Cardiac muscle cell (in vitro differentiated cells and primary cell): ENCODE measurements at regions not wholly inside any gene's neighbourhood (a gene's known extent, or its start where the extent isn't known, plus 50 kb on each side); places are given as distances from the start of the nearest gene placed in this dataset.

Source experiments
- DNase-seq, 2 donors: peaks; one replicate each; pipeline versions ENCODE4 v3.0.0 to v3.0.0-alpha.2; 2010 to 2017; ENCODE audit warnings: low read depth in 1 of 2, low spot score in 1 of 2
- H3K27ac ChIP-seq: fragments of 200-600 bp; sonication (generic); 2 replicates; pipeline ENCODE4 v1.5.1; 2016
- H3K27me3 ChIP-seq: fragments of 200-600 bp; sonication (generic); 2 replicates; pipeline ENCODE4 v1.6.0; 2016; ENCODE audit warnings: control low read depth
- H3K36me3 ChIP-seq: fragments of 200-600 bp; sonication (generic); 2 replicates; pipeline ENCODE4 v1.5.1; 2016; ENCODE audit warnings: control low read depth
- H3K4me1 ChIP-seq: fragments of 200-600 bp; sonication (generic); 2 replicates; pipeline ENCODE4 v1.8.1; 2017; ENCODE audit warnings: low read depth, mild to moderate bottlenecking, mixed run types
- H3K4me3 ChIP-seq: fragments of 200-600 bp; sonication (generic); 2 replicates; pipeline ENCODE4 v1.5.1; 2016; ENCODE audit warnings: mild to moderate bottlenecking
- H3K9me3 ChIP-seq: fragments of 200-600 bp; sonication (generic); 2 replicates; pipeline ENCODE4 v1.5.1; 2017; ENCODE audit warnings: low read depth, mild to moderate bottlenecking, control low read depth
- TF ChIP-seq, protein P1 (sequence below): IDR thresholded peaks from 2 replicates; pipeline ENCODE4 v1.5.1; 2012; ENCODE audit warnings: low read depth, mild to moderate bottlenecking, low read length

DNA sequence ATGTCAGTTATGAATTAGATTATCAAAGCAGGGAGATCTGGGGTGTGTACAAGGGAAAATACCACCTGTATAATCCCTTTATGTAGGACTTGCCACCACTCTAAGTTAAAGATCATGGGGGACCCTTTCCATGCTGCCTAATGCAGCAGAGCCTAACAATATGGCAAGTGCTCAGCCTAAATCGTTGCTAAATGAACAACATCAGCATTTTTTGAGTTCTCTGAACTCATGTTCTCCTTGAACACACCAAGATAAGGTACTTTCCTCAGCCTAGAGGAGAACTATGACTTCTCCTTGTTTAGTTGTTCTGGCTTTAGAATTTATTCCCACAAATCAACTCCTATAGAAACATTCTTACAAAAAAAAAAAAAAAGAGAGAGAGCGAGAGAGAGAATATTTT lies 177.0 kb downstream of the DUSP10 start:
- no peak for DNase-seq
- H3K27me3 ChIP-seq: no peaks in the 10 kb centered on the region
- H3K4me3 ChIP-seq: no peak overlapping the region
- H3K4me1 ChIP-seq: peaks cover 47% of the 10 kb centered on the region
- H3K36me3 ChIP-seq: no peaks in the 10 kb centered on the region
- TF ChIP-seq, protein P1, sequence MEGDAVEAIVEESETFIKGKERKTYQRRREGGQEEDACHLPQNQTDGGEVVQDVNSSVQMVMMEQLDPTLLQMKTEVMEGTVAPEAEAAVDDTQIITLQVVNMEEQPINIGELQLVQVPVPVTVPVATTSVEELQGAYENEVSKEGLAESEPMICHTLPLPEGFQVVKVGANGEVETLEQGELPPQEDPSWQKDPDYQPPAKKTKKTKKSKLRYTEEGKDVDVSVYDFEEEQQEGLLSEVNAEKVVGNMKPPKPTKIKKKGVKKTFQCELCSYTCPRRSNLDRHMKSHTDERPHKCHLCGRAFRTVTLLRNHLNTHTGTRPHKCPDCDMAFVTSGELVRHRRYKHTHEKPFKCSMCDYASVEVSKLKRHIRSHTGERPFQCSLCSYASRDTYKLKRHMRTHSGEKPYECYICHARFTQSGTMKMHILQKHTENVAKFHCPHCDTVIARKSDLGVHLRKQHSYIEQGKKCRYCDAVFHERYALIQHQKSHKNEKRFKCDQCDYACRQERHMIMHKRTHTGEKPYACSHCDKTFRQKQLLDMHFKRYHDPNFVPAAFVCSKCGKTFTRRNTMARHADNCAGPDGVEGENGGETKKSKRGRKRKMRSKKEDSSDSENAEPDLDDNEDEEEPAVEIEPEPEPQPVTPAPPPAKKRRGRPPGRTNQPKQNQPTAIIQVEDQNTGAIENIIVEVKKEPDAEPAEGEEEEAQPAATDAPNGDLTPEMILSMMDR: no peak
- H3K27ac ChIP-seq: peak overlapping the region; percentile 93
- H3K9me3 ChIP-seq: no peaks in the 10 kb centered on the region

DNA sequence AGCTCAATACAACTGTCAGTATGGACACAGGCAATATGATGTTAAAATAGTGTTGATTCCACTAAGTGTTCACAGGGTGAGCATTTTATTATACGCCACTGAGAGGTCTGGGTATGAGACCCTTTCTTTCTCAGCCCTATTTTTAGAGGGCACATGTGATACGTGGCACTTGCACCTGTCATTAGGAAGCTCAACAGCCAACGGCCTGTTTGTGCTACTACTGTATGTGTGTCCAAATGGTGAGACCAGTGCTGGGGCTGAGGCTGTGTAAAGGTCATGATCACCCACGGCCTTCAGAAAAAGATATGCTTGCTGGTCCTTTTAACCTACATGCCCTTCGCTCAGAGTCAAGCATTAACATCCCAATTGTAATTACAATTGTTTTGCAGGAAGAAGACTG lies 176.2 kb downstream of the DUSP10 start:
- DNase-seq: peak in 1 of 2 donors; percentile 91

DNA sequence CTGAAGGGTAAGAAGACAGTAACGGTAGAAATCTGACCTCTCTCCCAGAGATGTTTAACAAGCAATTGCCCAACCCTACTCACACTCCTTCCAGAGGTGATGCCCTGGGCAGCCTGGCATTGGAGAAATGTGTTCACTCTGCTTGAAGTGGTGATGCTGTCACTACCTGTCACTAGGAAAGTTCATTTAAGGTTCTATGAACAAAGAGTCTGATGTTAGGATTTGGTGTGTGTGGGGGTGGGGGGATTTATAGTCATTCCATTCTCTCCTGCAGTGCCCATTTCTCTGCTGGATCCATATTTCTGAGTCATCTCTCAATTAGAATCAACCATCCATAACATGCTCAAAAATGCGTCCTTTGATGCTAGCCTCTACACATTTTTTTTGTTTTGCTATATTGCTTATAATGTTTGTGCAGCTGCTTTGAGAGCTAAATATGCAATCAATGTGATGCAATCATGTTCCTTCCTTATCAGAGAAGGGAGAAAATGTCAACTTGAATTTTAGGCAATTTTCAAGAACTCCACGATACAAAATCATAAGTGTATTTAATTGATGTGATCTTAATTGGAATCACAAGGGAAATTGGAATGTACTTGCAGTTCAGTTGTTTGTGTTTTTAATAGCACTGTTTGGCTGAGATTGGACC lies 173.9 kb downstream of the DUSP10 start:
- H3K36me3 ChIP-seq: no peaks in the 10 kb centered on the region
- H3K4me3 ChIP-seq: no peak overlapping the region
- H3K9me3 ChIP-seq: no peaks in the 10 kb centered on the region
- H3K27ac ChIP-seq: no peak overlapping the region
- H3K4me1 ChIP-seq: peaks cover 37% of the 10 kb centered on the region
- no peak for DNase-seq
- TF ChIP-seq, protein P1: no peak
- H3K27me3 ChIP-seq: no peaks in the 10 kb centered on the region

More for the DNA sequence above, 176.2 kb downstream of the DUSP10 start:
- H3K4me3 ChIP-seq: no peak overlapping the region
- TF ChIP-seq, protein P1: no peak
- no peaks in the 10 kb centered on the region for H3K36me3 ChIP-seq
- peaks cover 44% of the 10 kb centered on the region for H3K4me1 ChIP-seq
- peak overlapping the region; percentile 93 for H3K27ac ChIP-seq
- H3K27me3 ChIP-seq: no peaks in the 10 kb centered on the region
- no peaks in the 10 kb centered on the region for H3K9me3 ChIP-seq

DNA sequence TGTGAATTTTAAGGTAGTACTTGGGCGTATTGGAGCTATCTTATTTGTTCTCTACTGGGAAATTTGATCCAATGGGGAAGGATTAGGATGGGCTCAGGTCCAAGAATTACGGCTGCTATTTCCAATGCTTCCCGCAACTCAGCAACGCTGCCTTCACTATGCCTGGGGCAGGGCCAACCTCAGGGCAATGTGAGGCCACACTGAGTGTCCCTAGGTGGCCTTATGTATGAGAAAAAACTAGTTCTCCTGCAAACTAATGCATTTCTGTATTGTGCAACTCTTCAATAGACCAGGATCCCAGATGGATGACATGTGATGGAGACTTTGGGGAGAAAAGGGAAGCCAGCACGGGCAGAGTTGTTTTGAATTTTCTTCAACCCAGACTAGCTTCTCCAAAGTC lies 168.1 kb downstream of the DUSP10 start:
- Histone ChIP-seq H3K27ac (no peak overlapping the region), H3K36me3 (no peaks in the 10 kb centered on the region), H3K9me3 (no peaks in the 10 kb centered on the region), H3K4me3 (no peak overlapping the region), H3K4me1 (peaks cover 9% of the 10 kb centered on the region), H3K27me3 (no peaks in the 10 kb centered on the region)
- peak in 1 of 2 donors; percentile 12 for DNase-seq
- TF ChIP-seq, protein P1: no peak

DNA sequence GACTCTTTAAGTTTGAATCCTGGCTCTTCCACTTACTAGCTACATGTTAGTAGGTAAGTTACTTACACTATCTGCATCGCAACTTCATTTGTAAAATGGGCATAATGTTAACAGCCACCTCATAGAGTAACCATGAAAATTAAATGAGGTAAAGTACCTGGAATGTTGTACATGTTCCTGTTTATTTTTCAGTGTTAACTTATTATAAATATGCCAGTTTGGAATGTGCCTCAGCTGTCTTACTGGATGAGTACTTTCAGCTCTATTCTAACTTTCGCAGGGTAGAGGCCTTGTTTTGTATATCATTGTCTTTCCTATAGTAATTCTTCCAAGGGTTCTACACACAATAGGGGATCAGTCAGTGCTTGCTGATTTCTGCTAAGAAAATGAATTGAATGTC lies 167.4 kb downstream of the DUSP10 start:
- TF ChIP-seq, protein P1: no peak
- no peak overlapping the region for H3K27ac ChIP-seq
- no peaks in the 10 kb centered on the region for H3K36me3 ChIP-seq
- H3K4me3 ChIP-seq: no peak overlapping the region
- H3K4me1 ChIP-seq: peaks cover 9% of the 10 kb centered on the region
- no peak for DNase-seq
- H3K9me3 ChIP-seq: no peaks in the 10 kb centered on the region
- H3K27me3 ChIP-seq: no peaks in the 10 kb centered on the region
